ENCODE measurements at regions not wholly inside any gene's neighbourhood (a gene's known extent, or its start where the extent isn't known, plus 50 kb on each side); places are given as distances from the start of the nearest gene placed in this dataset.

DNA sequence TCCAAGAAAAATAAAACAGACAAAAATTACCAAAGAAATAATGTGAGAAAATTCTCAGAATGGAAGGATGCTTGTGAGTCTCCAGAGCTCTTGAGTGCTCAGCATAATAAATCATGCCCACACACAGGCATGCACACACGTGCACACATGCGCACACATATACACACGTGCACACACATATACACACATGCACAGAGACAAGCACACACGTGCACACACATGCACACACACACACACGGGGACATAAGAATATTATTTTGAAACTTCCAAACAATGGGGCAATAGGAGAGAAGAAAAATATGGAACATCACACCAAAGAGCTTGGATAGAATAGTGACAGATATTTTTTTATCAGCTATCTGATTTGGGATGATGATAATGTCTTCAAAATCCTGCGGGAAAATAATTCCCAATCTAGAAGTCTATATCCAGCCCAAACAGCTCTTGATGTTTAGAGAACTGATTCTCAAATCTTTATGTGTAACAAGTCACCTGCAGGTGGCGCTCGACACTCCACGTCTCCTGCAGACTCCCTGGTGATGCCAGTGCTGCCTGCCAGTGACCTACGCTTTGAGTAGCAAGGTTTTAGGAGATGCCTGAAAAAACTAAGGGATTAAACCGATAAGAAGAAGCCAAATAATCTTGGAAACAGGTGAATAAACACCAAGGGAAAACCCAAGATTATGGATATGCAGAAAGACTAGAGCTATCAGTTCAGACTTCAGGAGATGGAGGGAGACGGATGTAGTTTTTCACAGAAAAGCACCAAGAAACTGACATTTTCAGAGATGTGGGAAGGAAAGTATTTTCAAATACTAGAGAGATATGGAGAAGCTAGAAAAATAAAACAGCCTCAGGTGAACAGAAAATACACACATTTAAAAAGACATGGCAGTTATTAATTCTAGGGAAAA is 743.6 kb downstream of the ETS1 start:
- no peak overlapping the region for H3K4me3 ChIP-seq (ENCODE audit: low read depth in 1 of 2, low read length in 2 of 2)
- WGBS, 2 donors: 41% methylated on average over 12 of the region's 12 CpGs
- H3K36me3 ChIP-seq (ENCODE audit: control insufficient read depth in 2 of 2, insufficient read depth in 2 of 2, low read length in 1 of 2): no peaks in the 10 kb centered on the region
- H3K27ac ChIP-seq (ENCODE audit: low read depth in 2 of 2, low read length in 1 of 2): no peak overlapping the region
- no peaks in the 10 kb centered on the region for H3K9me3 ChIP-seq (ENCODE audit: control insufficient read depth in 2 of 2, insufficient read depth in 1 of 2, low read depth in 1 of 2, low read length in 1 of 2)
- H3K4me1 ChIP-seq (ENCODE audit: control insufficient read depth in 2 of 2, insufficient read depth in 2 of 2, low read length in 1 of 2): no peaks in the 10 kb centered on the region
- H3K27me3 ChIP-seq (ENCODE audit: control insufficient read depth in 1 of 2, insufficient read depth in 2 of 2, low read length in 2 of 2): no peaks in the 10 kb centered on the region

DNA sequence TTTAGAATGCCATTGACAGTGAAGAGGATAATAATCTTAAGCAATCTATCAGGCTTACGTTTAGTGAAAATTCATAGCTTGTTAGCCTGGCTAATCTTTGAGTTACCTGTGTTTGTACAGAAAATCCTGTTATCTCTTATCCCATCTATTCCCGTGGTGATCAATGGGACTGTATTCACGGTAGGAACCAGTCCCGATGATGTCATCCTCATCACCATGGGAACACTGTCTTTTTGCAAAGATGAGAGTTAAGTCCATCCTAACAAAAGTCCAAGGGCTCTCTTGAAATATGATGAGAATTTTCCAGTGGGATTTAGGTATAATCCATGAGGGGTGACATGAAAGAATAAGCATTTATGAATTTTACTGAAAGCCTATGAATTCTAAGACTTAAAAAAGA is 762.2 kb downstream of the ETS1 start:
- no peaks in the 10 kb centered on the region for H3K27me3 ChIP-seq (ENCODE audit: control insufficient read depth in 1 of 2, insufficient read depth in 2 of 2, low read length in 2 of 2)
- no peak overlapping the region for H3K4me3 ChIP-seq (ENCODE audit: low read depth in 1 of 2, low read length in 2 of 2)
- no peaks in the 10 kb centered on the region for H3K4me1 ChIP-seq (ENCODE audit: control insufficient read depth in 2 of 2, insufficient read depth in 2 of 2, low read length in 1 of 2)
- H3K9me3 ChIP-seq (ENCODE audit: control insufficient read depth in 2 of 2, insufficient read depth in 1 of 2, low read depth in 1 of 2, low read length in 1 of 2): peaks cover 0 to 3% of the 10 kb centered on the region in 2 donors
- no peak overlapping the region for H3K27ac ChIP-seq (ENCODE audit: low read depth in 2 of 2, low read length in 1 of 2)
- no peaks in the 10 kb centered on the region for H3K36me3 ChIP-seq (ENCODE audit: control insufficient read depth in 2 of 2, insufficient read depth in 2 of 2, low read length in 1 of 2)
- 64 to 71% methylated on average over 4 of the region's 4 CpGs for WGBS, 2 donors

DNA sequence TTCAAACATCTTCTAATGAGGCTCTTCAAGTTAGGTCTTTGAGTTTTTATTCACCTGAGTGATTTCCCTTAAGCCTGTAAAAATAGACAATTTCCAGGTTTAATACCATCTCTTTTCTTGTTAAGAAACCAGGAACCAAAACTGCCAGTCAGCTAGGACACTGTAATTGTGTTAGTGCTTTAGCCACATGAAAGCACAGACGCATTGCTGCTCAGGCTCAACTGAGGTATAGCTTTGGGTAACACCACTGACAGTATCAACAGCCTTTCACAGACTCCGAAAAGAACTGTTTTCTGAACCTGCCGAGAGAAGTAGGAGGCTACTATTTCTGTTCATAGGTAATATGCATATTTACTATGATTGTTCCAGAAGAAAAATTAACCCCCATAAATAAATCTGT is 768.7 kb downstream of the ETS1 start:
- Histone ChIP-seq H3K4me1 (ENCODE audit: control insufficient read depth in 2 of 2, insufficient read depth in 2 of 2, low read length in 1 of 2) (no peaks in the 10 kb centered on the region), H3K36me3 (ENCODE audit: control insufficient read depth in 2 of 2, insufficient read depth in 2 of 2, low read length in 1 of 2) (no peaks in the 10 kb centered on the region), H3K4me3 (ENCODE audit: low read depth in 1 of 2, low read length in 2 of 2) (no peak overlapping the region), H3K27ac (ENCODE audit: low read depth in 2 of 2, low read length in 1 of 2) (no peak overlapping the region), H3K27me3 (ENCODE audit: control insufficient read depth in 1 of 2, insufficient read depth in 2 of 2, low read length in 2 of 2) (no peaks in the 10 kb centered on the region), H3K9me3 (ENCODE audit: control insufficient read depth in 2 of 2, insufficient read depth in 1 of 2, low read depth in 1 of 2, low read length in 1 of 2) (peaks cover 0 to 3% of the 10 kb centered on the region in 2 donors)
- 76 to 78% methylated on average over 3 of the region's 3 CpGs for WGBS, 2 donors

DNA sequence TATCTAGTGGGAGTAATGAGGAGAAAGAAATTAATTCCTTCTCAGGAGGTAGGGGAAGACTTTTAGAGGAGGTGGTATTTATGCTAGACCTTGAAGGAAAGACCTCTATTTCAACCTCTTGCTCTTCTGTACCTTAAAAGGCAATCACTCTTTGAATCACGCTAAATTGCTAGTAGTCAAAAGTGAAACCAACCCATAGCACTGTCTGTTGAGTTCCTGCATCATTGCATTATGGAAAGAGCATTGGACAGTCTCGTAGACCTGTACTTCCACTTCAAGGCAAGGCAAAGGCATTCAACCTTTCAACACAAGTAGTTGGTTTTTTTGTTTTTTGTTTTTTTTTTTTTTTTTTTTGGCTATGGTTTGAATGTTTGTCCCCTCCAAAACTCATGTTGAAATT is 770.4 kb downstream of the ETS1 start:
- Histone ChIP-seq H3K4me1 (ENCODE audit: control insufficient read depth in 2 of 2, insufficient read depth in 2 of 2, low read length in 1 of 2) (no peaks in the 10 kb centered on the region), H3K36me3 (ENCODE audit: control insufficient read depth in 2 of 2, insufficient read depth in 2 of 2, low read length in 1 of 2) (no peaks in the 10 kb centered on the region), H3K27ac (ENCODE audit: low read depth in 2 of 2, low read length in 1 of 2) (no peak overlapping the region), H3K9me3 (ENCODE audit: control insufficient read depth in 2 of 2, insufficient read depth in 1 of 2, low read depth in 1 of 2, low read length in 1 of 2) (peaks cover 0 to 2% of the 10 kb centered on the region in 2 donors), H3K27me3 (ENCODE audit: control insufficient read depth in 1 of 2, insufficient read depth in 2 of 2, low read length in 2 of 2) (no peaks in the 10 kb centered on the region), H3K4me3 (ENCODE audit: low read depth in 1 of 2, low read length in 2 of 2) (no peak overlapping the region)
- 67 to 82% methylated on average over 2 of the region's 2 CpGs for WGBS, 2 donors

DNA sequence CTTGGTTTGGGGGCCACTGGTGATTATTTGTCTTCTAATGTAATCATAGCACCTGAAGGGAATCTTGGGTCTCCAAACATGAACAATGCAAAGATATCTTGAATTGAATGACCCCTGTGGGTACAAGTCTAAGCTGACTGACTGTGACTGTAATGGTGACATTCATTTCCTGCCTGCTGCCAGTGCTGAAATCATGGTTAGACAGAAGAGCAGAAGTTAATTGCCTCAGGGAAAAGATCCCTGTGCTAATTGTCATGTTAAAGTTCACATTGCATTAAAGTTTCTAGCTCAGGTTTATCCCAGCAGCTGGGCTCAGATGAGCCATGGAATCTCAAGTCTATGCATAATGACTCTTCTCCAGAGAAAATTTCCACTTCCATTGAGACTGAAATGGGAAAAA is 772.0 kb downstream of the ETS1 start:
- H3K4me1 ChIP-seq (ENCODE audit: control insufficient read depth in 2 of 2, insufficient read depth in 2 of 2, low read length in 1 of 2): no peaks in the 10 kb centered on the region
- H3K9me3 ChIP-seq (ENCODE audit: control insufficient read depth in 2 of 2, insufficient read depth in 1 of 2, low read depth in 1 of 2, low read length in 1 of 2): no peaks in the 10 kb centered on the region
- no peak overlapping the region for H3K4me3 ChIP-seq (ENCODE audit: low read depth in 1 of 2, low read length in 2 of 2)
- H3K27me3 ChIP-seq (ENCODE audit: control insufficient read depth in 1 of 2, insufficient read depth in 2 of 2, low read length in 2 of 2): no peaks in the 10 kb centered on the region
- no peak overlapping the region for H3K27ac ChIP-seq (ENCODE audit: low read depth in 2 of 2, low read length in 1 of 2)
- no peaks in the 10 kb centered on the region for H3K36me3 ChIP-seq (ENCODE audit: control insufficient read depth in 2 of 2, insufficient read depth in 2 of 2, low read length in 1 of 2)

DNA sequence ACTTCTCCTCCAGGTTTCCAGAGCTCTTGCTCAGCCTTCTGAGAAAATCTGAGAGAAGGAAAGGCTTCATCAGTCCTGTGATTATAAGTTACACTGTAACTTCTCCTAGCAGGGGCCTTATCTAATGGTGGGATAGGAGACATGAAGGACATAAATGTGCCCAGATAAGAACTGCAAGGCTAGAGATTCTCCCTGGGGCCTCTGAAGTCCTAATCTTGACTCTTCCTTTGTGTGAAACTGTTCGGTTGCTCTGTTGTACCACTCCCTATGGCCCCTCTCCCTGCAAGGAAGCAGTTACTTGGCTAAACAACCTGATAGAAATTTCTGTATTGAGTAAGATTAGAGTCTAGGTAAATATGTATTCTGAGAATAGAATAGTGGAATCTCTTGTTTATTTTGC is 780.9 kb downstream of the ETS1 start:
- H3K4me3 ChIP-seq (ENCODE audit: low read depth in 1 of 2, low read length in 2 of 2): no peak overlapping the region
- peaks cover 0 to 2% of the 10 kb centered on the region in 2 donors for H3K9me3 ChIP-seq (ENCODE audit: control insufficient read depth in 2 of 2, insufficient read depth in 1 of 2, low read depth in 1 of 2, low read length in 1 of 2)
- no peaks in the 10 kb centered on the region for H3K27me3 ChIP-seq (ENCODE audit: control insufficient read depth in 1 of 2, insufficient read depth in 2 of 2, low read length in 2 of 2)
- H3K27ac ChIP-seq (ENCODE audit: low read depth in 2 of 2, low read length in 1 of 2): no peak overlapping the region
- WGBS, 2 donors: 60 to 70% methylated on average over 1 of the region's 1 CpG
- no peaks in the 10 kb centered on the region for H3K36me3 ChIP-seq (ENCODE audit: control insufficient read depth in 2 of 2, insufficient read depth in 2 of 2, low read length in 1 of 2)
- no peaks in the 10 kb centered on the region for H3K4me1 ChIP-seq (ENCODE audit: control insufficient read depth in 2 of 2, insufficient read depth in 2 of 2, low read length in 1 of 2)

DNA sequence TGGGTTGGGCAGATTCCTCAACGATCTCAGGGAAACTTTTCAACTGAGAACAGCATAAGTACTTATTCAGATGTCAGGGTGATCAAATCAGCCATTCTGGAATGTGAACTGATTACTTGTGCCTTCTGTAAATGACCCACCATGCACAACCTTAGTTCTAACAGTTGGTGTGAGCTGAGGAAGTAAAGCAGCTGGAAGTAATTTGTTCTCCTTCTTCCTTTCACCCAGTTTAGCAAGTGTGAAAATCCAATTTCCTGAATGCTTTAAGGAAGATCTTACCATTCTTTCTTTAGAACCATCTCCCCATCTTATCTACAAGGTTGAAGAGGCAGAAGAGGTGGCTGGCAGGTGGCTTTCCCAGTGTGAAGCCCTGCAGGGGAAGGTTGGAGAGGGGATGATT is 781.6 kb downstream of the ETS1 start:
- Histone ChIP-seq H3K4me1 (ENCODE audit: control insufficient read depth in 2 of 2, insufficient read depth in 2 of 2, low read length in 1 of 2) (no peaks in the 10 kb centered on the region), H3K4me3 (ENCODE audit: low read depth in 1 of 2, low read length in 2 of 2) (no peak overlapping the region), H3K36me3 (ENCODE audit: control insufficient read depth in 2 of 2, insufficient read depth in 2 of 2, low read length in 1 of 2) (no peaks in the 10 kb centered on the region), H3K27me3 (ENCODE audit: control insufficient read depth in 1 of 2, insufficient read depth in 2 of 2, low read length in 2 of 2) (no peaks in the 10 kb centered on the region), H3K27ac (ENCODE audit: low read depth in 2 of 2, low read length in 1 of 2) (no peak overlapping the region), H3K9me3 (ENCODE audit: control insufficient read depth in 2 of 2, insufficient read depth in 1 of 2, low read depth in 1 of 2, low read length in 1 of 2) (peaks cover 0 to 2% of the 10 kb centered on the region in 2 donors)
- 44 to 48% methylated on average over 1 of the region's 1 CpG for WGBS, 2 donors

DNA sequence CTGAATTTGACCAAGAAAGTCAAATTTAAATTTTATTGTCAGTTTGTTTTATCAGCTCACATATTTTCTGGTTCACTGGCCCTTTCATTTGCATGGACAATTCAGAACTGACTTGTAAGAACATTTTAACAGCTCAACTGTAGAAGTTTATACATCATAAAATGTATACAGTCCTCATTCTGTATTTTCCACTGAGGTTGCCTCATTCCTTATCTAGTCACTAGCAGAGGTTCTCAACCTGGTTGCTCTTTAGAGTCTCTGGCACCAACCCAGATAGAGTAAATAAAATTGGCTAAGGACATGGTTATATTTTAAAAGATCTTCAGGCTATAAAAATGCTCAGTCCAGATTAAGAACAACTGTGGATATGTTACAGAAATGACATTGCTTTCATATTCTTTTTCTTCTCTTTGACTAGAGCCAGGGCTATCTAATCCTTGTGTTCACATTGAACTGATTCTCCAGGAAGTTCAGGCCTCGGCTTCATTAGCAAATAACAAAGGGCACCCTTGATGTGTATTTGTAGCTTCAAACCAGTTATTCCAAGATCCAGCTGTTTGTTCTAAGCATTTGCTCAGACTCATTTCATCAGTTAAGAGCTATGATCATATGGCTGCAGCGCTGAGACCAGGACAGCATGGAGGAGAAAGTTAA is 782.5 kb downstream of the ETS1 start:
- no peaks in the 10 kb centered on the region for H3K4me1 ChIP-seq (ENCODE audit: control insufficient read depth in 2 of 2, insufficient read depth in 2 of 2, low read length in 1 of 2)
- WGBS, 2 donors: 33 to 35% methylated on average over 2 of the region's 2 CpGs
- H3K4me3 ChIP-seq (ENCODE audit: low read depth in 1 of 2, low read length in 2 of 2): no peak overlapping the region
- no peaks in the 10 kb centered on the region for H3K36me3 ChIP-seq (ENCODE audit: control insufficient read depth in 2 of 2, insufficient read depth in 2 of 2, low read length in 1 of 2)
- no peak overlapping the region for H3K27ac ChIP-seq (ENCODE audit: low read depth in 2 of 2, low read length in 1 of 2)
- no peaks in the 10 kb centered on the region for H3K27me3 ChIP-seq (ENCODE audit: control insufficient read depth in 1 of 2, insufficient read depth in 2 of 2, low read length in 2 of 2)
- H3K9me3 ChIP-seq (ENCODE audit: control insufficient read depth in 2 of 2, insufficient read depth in 1 of 2, low read depth in 1 of 2, low read length in 1 of 2): peaks cover 0 to 2% of the 10 kb centered on the region in 2 donors

DNA sequence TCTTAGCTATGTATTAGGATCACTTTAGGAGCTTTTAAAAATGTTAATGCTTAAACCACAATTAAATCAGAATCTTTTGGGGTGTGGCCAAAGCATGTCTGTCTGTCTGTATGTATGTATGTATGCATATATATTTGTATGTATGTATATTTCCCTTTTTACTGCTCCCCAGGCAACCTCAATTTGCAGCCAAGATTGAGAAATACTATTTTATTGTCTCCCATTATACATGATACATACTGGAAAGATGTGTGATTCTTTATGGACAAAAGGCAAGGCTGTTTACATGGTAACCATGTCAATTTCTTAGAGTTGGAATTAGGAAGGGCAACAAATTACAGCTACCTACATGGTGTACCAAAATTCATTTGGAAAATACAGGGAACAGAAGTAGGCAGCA is 783.6 kb downstream of the ETS1 start:
- Histone ChIP-seq H3K4me3 (ENCODE audit: low read depth in 1 of 2, low read length in 2 of 2) (no peak overlapping the region), H3K27ac (ENCODE audit: low read depth in 2 of 2, low read length in 1 of 2) (no peak overlapping the region), H3K27me3 (ENCODE audit: control insufficient read depth in 1 of 2, insufficient read depth in 2 of 2, low read length in 2 of 2) (no peaks in the 10 kb centered on the region), H3K9me3 (ENCODE audit: control insufficient read depth in 2 of 2, insufficient read depth in 1 of 2, low read depth in 1 of 2, low read length in 1 of 2) (peaks cover 0 to 2% of the 10 kb centered on the region in 2 donors), H3K36me3 (ENCODE audit: control insufficient read depth in 2 of 2, insufficient read depth in 2 of 2, low read length in 1 of 2) (no peaks in the 10 kb centered on the region), H3K4me1 (ENCODE audit: control insufficient read depth in 2 of 2, insufficient read depth in 2 of 2, low read length in 1 of 2) (no peaks in the 10 kb centered on the region)

Measured in esophagus (tissue), 2 donors.